ENCODE measurements at regions not wholly inside any gene's neighbourhood (a gene's known extent, or its start where the extent isn't known, plus 50 kb on each side); places are given as distances from the start of the nearest gene placed in this dataset.

GRCh38 chr7:153017223-153017622, 257.7 kb downstream of the ACTR3B start:
- no peak for DNase-seq (ENCODE audit: low read depth, low spot score)
- in situ Hi-C loops (cut with HindIII; ENCODE audit: low sequenced_read_pairs) = no loop called here
- no peak overlapping the region for H3K4me3 ChIP-seq (ENCODE audit: low read depth, low read length)
- TF ChIP-seq, protein P1, sequence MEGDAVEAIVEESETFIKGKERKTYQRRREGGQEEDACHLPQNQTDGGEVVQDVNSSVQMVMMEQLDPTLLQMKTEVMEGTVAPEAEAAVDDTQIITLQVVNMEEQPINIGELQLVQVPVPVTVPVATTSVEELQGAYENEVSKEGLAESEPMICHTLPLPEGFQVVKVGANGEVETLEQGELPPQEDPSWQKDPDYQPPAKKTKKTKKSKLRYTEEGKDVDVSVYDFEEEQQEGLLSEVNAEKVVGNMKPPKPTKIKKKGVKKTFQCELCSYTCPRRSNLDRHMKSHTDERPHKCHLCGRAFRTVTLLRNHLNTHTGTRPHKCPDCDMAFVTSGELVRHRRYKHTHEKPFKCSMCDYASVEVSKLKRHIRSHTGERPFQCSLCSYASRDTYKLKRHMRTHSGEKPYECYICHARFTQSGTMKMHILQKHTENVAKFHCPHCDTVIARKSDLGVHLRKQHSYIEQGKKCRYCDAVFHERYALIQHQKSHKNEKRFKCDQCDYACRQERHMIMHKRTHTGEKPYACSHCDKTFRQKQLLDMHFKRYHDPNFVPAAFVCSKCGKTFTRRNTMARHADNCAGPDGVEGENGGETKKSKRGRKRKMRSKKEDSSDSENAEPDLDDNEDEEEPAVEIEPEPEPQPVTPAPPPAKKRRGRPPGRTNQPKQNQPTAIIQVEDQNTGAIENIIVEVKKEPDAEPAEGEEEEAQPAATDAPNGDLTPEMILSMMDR (IDR thresholded peaks at IDR 0.05; ENCODE audit: low read depth, low read length) = no peak

DNA sequence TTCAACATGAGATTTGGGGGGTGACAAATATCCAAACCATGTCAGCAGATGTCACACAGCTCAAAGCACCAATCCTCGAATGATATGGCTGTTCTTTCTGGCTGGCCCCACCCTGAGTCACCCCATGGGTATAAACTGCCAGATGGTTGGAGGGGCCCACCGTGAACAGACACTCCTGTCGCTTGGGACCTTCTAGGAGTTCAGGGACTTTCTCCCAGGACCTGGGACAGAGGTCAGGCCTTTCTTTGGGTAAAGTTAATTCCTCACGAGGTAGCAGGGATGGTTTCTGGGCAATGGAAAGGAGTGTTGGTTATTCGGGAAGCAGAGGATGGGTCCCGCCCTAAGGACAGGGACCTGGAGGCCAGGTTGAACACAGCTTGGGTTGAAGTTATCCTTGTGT, 262.0 kb downstream of the ACTR3B start:
- DNase-seq (ENCODE audit: low read depth, low spot score) = no peak
- no peak overlapping the region for H3K4me3 ChIP-seq (ENCODE audit: low read depth, low read length)
- TF ChIP-seq, protein P1 (IDR thresholded peaks at IDR 0.05; ENCODE audit: low read depth, low read length) = no peak
- in situ Hi-C loops (cut with HindIII; ENCODE audit: low sequenced_read_pairs) = no loop called here

DNA sequence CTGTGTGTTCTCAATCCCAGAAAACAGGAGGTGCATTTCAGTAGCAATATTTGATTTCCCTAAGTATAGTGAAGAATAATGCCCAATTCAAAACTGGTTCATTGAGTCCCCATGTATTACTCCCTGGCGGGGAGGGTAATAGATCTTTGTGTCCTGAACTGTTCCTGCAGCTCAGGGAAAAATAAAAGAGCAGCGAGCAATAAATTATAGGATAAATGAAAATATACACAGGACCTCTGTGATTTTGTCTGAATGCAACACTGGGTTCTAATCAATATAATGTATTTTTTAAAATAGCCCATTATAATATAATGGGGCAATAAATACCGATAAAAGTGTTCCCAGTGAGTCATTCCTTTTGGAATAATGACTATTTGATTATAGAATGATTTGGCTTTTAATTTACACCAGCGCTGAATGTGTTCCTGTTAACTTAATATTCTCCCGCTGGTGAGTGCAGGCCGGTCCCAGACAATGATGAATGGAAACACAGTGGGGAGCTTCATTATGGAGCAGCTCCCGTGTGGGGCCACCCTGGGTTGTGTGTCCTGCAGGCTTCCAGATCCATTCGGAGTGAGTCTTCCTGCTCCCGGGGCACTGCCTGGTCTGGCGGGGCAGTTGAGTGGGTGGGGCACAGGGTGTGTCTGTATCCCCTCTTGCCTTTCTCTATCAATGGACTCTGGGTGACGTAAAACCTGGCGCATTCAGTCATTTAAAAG, 263.1 kb downstream of the ACTR3B start:
- no peak for DNase-seq (ENCODE audit: low read depth, low spot score)
- TF ChIP-seq, protein P1 (IDR thresholded peaks at IDR 0.05; ENCODE audit: low read depth, low read length) = no peak
- in situ Hi-C loops (cut with HindIII; ENCODE audit: low sequenced_read_pairs) = no loop called here
- H3K4me3 ChIP-seq (ENCODE audit: low read depth, low read length) = no peak overlapping the region

- H3K4me3 ChIP-seq (ENCODE audit: low read depth, low read length) = no peak overlapping the region
- TF ChIP-seq, protein P1 (IDR thresholded peaks at IDR 0.05; ENCODE audit: low read depth, low read length) = no peak
- no peak for DNase-seq (ENCODE audit: low read depth, low spot score)
- in situ Hi-C loops (cut with HindIII; ENCODE audit: low sequenced_read_pairs) = no loop called here
Observed at GRCh38 chr7:153023194-153023592, 263.6 kb downstream of the ACTR3B start.

GRCh38 chr7:153027210-153027609, 267.7 kb downstream of the ACTR3B start:
- in situ Hi-C loops (cut with HindIII; ENCODE audit: low sequenced_read_pairs) = no loop called here

GRCh38 chr7:153027904-153028303, 268.4 kb downstream of the ACTR3B start:
- in situ Hi-C loops (cut with HindIII; ENCODE audit: low sequenced_read_pairs) = no loop called here
- H3K4me3 ChIP-seq (ENCODE audit: low read depth, low read length) = no peak overlapping the region
- DNase-seq (ENCODE audit: low read depth, low spot score) = no peak
- TF ChIP-seq, protein P1 (IDR thresholded peaks at IDR 0.05; ENCODE audit: low read depth, low read length) = no peak

More at GRCh38 chr7:153027210-153027609, 267.7 kb downstream of the ACTR3B start:
- no peak for DNase-seq (ENCODE audit: low read depth, low spot score)
- TF ChIP-seq, protein P1 (IDR thresholded peaks at IDR 0.05; ENCODE audit: low read depth, low read length) = no peak
- H3K4me3 ChIP-seq (ENCODE audit: low read depth, low read length) = no peak overlapping the region
